NCI-H1436 (cell line): ENCODE measurements at regions not wholly inside any gene's neighbourhood (a gene's known extent, or its start where the extent isn't known, plus 50 kb on each side); places are given as distances from the start of the nearest gene placed in this dataset.
A peak's percentile ranks its signal among the peaks of the same experiment; 100 is the strongest.

ENCODE experiments used
- DNase-seq: peaks from one replicate; lab custom pipeline; 2025; lab: John Stamatoyannopoulos, UW

DNA sequence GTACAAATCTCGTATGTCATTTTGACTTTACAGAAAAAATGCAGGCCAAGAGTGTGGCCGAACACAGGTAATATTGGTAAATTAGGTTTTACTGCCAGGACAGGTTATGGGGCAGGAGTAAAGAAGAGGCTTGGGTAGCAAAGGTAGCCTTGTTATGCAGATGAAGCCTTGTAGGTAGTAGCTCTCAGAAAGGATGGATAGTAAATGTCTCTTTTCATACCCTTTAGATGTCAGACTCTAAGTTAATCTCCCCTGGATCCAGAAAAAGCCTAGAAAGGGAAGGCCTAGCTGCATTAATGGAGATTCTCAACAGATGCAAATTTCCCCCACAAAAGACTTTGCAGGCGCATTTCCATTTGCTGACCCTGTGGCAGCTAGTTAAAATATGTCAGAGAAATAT is 1445.1 kb upstream of the CADM2 start:
- no peak for DNase-seq

DNA sequence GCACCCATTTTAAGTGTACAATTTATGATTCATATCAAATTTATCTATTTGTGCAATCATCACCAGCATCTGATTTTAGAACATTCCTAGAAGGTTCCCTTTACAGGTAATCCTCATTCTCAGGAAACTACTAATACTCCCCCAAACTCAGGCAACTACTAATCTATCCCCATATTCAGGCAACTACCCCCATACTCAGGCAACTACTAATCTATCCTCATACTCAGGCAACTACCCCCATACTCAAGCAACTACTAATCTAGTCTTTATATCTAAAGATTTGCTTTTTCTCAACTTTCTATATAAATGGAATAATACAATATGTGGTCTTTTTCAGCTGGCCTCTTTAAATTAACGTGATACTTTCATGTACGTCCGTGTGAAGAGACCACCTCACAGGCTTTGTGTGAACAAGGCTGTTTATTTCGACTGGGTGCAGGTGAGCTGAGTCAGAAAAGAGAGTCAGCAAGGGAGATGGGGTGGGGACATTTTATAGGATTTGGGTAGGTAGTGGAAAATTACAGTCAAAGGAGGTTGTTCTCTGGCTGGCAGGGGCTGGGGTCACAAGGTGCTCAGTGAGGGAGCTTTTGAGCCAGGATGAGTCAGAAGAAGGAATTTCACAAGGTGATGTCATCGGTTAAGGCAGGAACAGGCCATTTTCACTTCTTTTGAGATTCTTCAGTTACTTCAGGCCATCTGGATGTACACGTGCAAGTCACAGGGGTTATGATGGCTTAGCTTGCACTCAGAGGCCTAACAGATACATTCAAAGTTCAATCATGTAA is 1444.5 kb upstream of the CADM2 start:
- no peak for DNase-seq

DNA sequence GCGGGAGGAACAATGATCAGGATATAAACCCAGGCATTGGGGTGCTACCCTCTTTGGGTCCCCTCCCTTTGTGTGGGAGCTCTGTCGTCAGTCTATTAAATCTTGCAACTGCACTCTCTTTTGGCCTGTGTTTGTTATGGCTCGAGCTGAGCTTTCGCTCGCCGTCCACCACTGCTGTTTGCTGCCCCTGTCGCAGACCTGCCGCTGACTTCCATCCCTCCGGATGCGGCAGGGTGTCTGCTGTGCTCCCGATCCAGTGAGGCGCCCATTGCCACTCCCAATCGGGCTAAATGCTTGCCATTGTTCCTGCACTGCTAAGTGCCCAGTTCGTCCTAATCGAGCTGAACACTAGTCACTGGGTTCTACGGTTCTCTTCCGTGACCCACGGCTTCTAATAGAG is 1443.7 kb upstream of the CADM2 start:
- DNase-seq: no peak

DNA sequence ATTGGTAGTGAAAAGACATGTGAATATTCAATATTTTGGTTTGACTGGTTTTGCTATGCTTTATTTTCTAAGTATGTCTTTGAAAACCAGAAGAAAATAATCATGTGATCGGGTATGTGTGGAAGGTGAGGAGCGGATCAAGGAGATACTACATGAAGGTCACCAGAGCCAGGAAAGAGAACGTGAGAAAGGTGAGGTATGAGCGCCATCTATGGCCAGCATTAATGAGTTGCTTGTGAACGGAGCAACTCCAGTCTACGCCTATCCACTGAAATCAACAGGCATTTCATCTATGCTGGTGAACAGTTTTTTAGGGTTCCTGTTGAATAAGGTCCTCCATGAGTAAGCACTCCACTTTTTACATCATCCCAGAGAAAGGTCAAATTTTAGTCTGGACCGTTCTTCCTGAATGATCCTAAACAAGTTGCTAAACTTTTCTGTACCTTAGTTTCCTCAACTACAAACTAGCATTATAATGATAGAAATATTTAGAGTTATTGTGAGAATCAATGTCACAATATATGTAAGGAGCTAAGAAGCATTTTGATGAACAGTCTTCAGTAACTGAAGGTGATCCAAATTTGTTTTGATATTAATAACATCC is 1435.2 kb upstream of the CADM2 start:
- DNase-seq: peak; percentile 6

DNA sequence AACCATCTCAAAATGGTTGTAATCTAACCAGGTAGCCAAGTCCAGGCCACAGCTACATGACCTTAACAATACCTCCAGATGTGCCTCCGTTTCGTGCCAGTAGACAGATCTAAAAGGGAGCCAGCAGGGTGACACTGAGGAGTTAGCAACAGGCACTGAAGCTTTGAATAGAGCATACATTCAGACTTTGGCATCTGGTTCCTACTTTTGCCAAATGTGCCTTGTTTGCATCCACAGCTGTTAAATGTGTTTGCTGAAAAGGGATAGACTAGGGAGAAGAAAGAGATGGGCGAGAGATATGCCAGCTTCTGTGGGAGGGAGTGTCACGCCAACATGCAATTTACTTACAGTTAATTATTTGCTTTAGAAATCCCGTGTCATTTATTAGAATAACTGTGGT is 1433.9 kb upstream of the CADM2 start:
- DNase-seq: no peak

DNA sequence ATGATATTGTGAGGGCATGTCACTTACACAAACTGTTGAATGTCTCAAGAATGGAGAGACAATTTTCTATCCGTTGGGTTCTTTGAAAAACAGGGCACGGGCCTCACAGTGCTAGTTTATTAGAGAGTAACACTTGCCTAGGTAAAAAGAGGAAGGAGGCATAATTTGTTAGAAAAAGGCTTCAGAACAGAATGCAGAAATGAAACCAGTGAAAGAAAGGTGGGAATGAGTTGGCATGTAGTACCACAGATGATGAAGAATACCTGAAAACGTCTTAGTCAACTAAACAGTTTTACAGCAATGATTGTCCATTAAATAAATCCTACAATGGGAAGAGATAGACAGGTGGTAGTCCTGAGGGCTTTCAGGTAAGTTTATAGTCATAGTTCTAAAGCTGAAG is 1399.7 kb upstream of the CADM2 start:
- no peak for DNase-seq

DNA sequence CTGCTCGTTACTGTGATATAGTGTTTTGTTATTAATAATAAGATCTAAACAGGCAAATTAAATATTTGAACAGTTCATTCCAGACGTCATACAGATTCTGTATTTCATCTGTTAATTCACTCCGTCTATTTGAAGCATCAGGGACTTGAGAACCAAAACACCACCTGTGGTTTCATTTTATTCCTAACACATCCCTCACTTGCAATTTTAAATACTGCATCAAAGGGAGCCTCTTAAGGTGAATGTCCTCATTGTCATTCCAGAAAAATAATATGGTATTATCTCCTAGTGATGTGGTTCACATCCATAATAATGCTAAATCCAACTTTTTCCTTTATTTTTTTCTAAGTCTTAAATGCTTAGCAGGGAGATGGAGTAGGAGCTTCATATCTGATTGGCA is 1390.9 kb upstream of the CADM2 start:
- no peak for DNase-seq

DNA sequence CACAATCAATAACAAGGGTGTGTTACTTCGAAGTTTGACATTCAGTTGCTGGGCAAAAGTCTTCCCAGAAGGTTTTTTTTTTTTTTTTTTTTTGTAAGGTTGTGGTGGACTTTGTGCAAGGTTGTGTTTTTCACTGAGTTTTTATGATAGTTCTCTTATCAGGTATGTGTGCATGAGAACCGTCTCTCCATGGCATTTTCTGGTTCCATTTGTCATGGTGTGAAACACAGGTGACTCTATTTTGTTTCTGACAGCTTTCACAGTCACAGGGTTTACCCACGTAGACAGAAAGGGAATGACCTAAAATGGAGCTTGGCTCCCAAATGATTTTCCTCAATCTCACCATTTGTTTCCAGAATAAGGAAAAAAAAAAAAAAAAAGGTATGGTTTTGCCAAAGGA is 1377.2 kb upstream of the CADM2 start:
- DNase-seq: no peak

DNA sequence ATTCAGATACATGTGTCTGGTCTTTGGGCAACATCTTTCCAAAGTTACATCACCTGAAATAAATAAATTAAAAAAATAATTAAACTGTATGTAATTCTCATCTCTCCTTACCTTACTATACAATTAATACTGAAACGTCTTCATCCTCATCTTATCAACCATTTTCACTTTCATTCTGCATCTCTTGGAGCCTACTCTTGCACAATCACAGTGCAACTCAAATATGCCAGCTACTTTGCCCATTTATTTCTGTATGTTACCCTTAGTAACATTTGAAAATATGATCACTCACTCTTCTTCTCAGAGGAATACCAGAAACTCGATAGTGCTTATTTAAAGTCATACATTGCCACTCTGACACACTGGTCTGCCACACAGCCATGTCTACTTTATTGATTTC is 1357.1 kb upstream of the CADM2 start:
- DNase-seq: no peak

DNA sequence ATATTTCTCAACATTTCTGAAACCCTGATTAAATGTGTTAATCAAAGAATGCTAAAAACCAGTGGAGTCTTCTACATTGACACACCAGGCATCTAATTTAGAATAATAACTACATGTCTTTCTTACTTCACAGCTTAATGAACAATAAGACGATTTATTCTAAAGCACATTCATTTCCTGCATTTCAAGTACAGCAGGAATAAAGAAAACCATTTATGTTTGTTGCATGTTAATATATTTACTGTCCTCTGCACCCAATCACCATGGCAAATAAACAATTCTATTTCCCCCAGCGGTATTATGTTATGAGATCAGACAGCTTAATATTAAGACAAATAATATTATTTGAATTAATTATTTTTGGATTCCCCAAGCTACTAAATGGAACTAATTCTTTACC is 1336.3 kb upstream of the CADM2 start:
- DNase-seq: no peak

DNA sequence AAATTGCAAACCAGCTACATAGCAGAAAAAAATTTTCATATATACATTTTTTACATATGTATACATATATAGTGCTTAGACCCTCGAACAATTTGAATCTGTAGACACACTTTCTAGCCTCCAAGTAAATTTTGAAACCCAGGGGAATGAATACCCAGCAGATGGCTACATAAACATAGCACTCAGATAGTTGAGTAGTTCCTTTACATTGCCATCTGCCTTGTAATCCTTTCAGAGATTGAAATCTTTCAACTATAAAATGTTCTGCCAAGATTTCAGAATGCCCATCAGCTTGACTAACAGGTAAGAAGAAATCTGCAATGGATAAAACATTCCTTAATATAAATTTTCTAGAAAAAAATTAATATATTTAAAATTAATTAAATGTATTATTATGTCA is 1333.5 kb upstream of the CADM2 start:
- DNase-seq: no peak

DNA sequence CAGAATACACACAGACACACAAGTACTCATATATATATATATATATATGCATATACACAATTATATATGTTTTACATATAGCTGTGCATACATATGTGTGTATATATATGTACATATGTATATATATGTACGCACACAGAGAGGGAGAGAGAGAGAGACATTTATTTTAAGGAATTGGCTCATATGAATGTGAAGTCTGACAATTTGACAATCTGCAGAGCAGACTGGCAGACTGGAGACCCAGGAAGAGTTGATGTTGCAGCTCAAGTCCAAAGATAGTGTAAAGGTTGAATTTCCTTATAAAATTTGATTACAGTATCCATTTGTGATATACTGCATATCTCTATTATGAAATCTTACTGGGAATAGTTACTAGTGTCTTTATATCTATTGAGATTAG is 1330.3 kb upstream of the CADM2 start:
- DNase-seq: no peak

DNA sequence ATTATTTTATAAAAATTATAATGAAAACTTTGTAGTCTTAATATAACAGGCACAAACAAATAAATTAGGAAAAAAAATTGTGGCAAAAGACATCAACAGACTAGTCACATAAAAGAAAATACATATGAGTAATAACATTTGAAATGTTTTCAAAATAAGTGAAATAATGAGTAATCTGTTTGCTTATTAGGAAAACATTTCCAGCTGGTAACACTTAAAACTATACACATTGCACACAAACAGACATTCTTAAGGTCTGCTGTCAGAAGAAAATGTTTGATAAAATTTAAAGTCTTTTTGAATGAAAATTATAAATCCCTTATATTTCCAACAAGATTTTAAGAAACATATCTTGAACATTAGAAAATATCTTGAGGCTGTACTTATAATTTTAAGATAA is 1326.3 kb upstream of the CADM2 start:
- DNase-seq: no peak

DNA sequence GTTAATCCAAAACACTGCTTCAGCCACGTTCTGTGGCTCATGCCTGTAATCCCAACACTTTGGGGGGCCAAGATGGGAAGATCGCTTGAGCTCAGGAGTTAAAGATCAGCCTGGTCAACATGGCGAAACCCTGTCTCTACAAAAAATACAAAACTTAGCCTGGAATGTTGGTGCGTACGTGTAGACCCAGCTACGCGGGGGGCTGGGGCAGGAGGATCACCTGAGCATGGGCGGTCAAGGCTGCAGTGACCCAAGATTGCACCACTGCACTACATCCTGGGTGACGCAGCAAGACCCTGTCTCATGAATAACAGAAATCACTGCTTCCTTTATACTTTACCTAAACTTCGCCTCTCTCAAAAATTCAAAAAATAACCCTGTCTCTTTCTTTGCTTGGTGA is 1325.0 kb upstream of the CADM2 start:
- no peak for DNase-seq

DNA sequence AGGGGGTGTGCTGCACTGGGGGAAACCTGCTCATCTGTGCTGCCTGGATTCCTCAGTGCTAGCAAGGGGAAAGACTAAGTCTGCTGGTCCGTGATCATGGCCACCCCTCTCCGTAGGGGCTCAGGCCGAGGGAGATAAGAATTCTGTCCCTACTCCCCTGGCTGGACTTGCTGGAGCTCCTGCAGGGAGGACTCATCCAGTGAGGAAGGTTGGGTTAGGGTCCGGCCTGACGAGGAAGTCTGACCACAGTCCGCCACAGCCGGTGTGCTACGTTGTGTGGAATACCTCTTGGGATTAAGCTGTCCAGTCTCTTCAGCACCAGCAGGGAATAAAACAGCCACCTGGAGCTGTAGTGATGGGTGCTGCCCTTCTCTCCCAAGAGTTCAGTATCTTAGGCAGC is 1309.1 kb upstream of the CADM2 start:
- DNase-seq: no peak

DNA sequence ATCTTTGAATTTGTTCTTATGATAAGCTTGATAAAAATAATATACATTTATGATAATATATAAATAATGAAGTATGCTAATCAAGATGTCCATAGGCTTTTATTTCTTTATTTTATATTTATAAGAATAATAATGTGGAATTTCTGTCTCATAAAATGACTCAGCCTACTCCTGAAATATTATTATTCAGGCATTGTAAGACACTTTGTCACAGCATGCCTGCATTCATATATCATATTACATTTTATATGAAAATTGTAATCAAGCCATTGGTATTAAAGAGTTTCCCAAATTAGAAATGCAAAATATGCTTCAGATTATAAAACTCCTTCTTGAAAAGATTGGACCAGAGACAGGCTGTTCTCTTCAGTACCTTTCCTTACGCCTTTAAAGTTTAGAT is 1303.7 kb upstream of the CADM2 start:
- DNase-seq: no peak

DNA sequence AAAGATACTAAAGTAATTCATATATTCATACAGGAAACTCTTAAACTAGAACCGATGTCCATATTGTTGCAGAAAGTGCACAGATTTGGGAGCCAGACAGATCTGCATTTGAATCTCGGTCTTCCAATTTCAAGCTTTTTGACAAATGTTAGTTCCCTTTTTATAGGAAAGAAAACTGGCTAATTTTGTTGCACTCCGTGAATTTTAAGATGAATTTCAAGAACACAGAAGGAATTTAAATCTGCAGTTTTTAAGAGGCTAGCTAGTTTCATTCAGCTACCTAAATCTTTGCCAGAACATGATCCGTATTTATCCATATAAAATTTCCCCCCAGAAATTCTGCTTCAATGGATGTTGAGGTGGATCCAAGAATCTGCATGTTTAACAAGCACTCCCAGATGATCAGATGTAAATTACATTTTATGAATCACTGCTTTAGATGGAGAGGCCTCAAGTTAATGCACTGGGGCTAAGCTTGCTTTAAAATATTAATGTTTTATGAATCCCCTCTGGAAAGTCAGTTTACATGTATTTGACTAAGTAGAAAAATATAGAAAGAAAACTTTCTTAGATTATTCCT is 1296.3 kb upstream of the CADM2 start:
- no peak for DNase-seq

DNA sequence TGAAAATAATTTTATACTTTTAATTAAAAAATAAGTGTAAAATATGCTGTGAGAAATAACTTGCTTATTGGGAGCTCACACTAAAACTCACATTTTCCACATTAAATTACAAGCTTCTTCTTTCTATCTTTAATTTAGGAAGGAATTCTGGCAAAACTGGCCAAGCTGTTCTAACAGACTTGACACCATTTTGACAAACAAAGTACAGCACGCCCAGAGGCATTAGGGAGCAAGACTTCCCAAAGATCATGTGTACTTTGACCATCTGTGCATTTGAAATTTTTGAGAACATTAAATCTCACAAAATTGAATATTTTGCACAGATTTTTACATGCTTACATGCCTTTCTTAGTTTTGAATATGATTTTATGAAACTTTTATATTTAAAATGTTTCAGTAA is 1288.4 kb upstream of the CADM2 start:
- DNase-seq: no peak

DNA sequence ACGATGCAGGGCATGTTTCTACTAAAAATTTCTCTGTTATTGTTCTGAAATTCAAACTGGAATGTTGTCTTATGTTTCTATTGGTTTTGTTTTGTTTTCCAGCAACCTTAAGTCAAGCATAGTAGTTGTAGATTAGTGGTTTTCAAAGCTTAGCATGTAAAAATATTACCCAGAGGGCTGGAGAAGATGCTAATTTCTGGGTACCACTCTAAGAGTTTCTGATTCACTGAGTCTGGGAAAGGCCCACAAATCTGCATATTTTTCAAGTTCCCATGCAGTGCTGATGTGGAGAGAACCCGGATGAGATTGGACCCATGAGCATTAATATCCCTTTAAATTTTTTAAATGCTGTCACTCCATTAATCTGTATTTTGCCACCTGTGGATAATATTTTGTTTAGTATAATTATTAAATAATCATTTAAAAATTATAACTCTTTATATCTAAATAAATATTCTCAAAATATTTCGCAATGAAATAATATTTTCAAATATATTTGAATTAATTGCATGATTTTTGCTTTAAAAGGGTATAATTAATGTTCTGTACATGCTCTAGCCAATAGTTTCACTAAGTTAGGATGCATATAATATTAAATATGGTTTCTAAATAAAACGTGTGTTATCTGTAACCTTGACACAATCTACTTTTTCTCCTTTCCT is 1274.7 kb upstream of the CADM2 start:
- no peak for DNase-seq

DNA sequence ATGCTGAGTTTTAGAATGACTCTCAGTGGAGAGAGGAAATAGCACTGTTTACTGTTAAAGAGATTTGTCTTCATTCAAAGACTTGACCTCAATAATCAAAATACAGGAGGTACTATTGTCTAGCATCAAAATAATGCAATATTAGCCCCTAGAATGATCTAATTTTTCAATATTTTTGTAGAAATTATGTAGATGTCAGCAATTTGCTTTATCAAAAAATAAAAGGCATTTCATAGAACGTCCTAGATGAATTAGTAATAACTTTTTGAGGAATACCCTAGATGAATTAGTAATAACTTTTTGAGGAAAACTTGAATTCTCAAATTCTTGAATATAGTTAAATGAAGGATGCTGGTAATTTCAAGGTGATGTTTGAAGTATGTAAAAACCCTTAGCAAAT is 1252.1 kb upstream of the CADM2 start:
- no peak for DNase-seq

DNA sequence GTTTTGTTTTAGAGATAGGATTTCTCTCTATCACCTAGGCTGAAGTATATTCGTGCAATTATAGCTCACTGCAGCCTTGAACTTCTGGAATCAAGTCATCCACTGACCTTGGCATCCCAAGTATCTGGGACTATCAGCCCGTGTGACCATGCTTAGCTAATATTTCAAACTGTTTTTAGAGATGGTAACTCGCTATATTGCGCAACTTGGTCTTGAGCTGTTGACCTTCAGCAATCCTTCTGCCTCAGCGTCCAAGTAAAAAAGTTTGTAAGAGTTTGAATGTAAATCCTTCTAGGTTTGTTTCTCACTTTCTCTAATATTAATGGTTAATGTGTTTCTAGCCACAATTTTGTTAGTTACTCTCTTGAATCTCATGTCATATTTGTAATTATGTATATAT is 1243.5 kb upstream of the CADM2 start:
- DNase-seq: no peak

DNA sequence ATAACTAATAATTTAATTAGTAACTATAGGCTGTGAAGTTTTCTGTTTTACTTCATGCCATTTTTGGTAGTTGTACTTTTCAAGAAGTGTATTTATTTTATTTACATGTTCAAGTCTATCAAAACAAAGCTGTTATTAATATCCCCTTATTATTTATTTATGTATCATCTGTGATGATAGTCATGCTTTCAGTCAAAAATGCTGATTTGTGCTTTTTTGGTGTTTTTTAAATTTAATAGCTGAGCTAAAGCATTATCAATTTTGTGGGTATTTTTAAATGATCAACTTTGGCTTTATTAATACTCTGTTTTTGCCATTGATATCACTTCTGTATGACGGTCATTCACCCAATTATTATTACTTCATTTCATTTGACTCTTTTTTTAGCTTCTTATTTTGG is 1229.2 kb upstream of the CADM2 start:
- no peak for DNase-seq

DNA sequence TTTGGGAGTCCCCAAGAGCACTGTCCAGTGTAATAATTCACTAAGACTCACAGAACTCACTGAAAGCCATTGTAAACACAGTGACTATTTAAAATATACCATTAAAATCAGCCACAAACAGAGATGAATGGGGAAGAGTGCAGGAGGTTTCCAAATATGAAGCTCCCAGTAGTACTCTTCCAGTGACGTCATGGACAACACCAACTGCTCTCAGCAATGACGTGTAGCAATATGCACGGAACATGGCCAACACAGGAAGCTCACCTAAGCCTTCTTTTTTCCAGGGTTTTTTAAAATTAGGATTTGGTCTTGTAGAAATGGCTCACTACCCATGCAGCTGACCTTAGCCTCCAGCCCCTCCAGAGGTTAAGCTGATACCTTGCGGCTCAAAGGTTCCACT is 1224.1 kb upstream of the CADM2 start:
- no peak for DNase-seq
